ENCODE measurements at regions not wholly inside any gene's neighbourhood (a gene's known extent, or its start where the extent isn't known, plus 50 kb on each side); places are given as distances from the start of the nearest gene placed in this dataset.
"Not testable (repeated sequence)": the region's sequence is repeated elsewhere in the genome, so short reads cannot be mapped to it uniquely, and the experiment has no call there.

DNA sequence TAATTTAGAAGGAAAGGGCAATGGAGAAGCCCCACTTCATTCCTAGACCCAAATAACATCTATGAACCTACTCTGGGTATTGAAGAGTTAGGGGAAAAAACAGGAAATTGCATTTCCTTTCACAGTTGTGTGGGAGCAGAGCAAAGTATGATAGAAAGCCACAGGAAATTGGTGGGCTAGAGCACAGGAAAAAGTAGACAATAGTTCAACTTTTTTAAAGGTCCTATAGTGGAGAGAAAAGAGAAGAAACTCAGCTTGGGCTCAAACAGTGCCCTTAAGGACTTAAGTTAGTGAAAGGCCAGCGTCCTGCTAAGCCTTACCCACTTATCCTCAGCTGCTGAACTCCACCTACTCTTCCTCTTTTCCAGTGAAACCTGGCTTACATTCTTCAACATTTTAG is 258.1 kb downstream of the DPY19L2 start:
- DNase-seq (ENCODE audit: low spot score) = no peak

DNA sequence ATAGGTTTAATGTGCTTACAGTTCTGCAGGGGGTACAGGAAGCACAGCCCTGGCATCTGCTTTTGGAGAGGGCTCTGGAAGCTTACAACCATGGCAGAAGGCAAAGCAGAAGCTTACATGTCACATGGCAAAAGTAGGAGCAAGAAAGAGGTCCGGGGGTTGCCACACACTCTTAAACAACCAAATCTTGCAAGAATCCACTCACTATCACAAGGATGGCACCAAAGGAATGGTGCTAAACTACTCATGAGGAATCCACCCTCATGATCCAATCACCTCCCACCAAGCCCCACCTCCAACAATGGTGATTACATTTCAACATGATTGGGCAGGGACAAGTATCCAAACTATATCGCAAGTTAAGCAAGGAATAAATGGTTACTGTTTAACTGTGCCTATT is 255.8 kb upstream of the AVPR1A start:
- no peak for DNase-seq (ENCODE audit: low spot score)

DNA sequence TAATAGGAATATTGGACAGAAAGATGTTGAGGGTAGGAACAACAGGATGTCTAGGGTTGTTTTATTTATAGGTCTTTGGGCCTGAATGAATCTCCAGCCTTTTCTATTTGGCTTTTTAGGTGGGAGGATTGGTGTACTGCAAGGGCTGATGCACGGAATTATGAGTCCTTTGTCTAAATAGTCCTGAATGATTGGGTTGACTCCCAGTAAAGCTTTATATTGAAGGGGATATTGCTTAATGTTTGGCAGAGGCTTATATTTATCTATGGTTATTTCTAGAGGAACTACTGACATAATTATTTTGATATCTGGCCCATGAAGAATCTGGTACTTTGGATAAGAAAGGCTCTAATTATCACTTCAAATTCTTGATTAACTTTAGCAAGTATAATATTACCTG is 253.6 kb upstream of the AVPR1A start:
- no peak for DNase-seq (ENCODE audit: low spot score)

DNA sequence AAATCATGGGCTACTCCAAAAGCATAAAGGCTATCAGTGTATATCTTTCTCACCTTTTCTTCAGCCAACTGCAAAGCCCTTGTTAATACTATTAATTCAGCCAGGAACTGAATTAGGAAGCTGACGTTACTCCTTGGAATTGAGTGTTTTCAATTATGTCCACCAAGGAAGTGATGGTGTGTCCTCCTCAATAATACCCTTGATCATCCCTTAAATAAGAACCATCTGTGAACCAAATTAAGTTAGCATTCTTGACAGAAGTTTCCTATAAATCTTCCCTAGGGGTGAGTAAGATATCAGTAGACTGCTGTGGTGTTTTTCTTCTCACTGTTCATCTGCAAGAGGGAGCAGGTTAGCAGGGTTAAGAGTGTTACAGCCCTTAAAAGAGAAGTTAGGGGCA is 252.3 kb upstream of the AVPR1A start:
- DNase-seq (ENCODE audit: low spot score) = no peak

DNA sequence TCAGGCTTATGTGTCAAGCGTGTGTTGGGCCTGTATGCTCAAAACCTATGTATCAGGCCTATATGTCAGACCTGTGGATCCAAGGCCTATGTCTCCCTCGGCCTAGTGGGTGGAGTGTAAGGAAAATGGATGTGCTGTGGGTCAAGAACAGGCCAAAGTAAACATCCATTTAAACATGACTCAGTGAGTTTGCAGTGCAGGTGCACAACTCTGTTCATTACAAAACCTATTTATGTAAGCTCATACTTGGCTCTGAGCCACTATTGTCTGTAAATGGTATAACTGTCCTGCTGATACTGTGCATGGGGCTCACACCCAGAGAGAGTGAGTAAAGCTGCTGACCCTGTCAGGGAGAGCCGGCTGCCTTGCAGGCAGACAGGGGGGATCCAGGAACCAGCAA is 249.7 kb upstream of the AVPR1A start:
- no peak for DNase-seq (ENCODE audit: low spot score)

DNA sequence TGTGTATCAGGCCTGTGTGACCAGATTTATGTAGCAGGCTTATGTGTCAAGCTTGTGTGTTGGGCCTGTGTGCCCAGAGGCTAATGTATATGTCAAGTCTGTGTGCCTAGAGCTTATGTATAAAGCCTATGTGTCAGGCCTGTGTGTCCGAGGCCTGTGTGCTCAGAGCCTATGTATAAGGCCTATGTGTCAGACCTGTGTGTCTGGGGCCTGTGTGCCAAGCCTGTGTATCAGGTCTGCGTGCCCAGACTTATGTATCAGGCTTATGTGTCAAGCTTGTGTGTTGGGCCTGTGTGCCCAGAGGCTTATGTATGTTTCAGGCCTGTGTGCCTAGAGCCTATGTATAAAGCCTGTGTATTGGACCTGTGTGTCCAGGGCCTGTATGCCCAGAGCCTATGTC is 249.3 kb upstream of the AVPR1A start:
- DNase-seq (ENCODE audit: low spot score) = no peak

DNA sequence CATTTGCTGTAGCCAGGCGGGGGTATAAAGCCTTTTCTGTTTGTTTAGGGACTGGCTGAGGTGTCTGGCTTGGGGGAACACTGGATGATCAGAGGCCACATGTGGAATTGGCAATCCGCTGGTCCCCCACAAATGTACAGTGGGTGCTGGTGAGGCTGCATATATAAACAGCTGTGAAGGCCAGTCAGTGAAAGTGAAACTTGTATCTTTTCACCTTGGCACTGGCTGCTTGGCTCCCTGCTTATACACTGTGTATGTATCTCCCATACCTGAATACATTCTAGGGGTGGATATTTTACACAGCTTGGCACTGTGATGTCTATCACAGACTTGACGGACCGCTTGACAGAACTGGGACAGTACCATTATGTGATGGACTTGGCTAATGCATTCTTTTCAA is 246.8 kb upstream of the AVPR1A start:
- no peak for DNase-seq (ENCODE audit: low spot score)

DNA sequence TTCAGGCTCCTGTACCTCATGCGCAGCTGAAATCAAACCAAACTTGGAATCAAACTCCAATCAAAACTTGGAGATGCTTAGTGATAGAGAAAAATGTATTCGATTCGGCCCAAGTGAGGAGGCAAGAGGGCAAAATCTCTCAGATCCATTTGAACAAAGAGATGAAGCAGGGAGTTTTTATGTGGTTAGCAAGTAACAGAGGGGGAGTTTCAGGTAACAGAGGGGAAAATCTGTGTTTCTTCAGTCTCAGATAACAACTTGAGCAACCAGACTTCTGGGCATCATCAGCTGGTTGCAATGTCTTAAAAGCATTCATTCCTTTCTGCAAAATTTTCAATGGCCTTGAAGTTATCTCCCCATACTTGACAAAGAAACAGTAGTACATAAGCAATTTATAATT is 245.1 kb upstream of the AVPR1A start:
- no peak for DNase-seq (ENCODE audit: low spot score)

DNA sequence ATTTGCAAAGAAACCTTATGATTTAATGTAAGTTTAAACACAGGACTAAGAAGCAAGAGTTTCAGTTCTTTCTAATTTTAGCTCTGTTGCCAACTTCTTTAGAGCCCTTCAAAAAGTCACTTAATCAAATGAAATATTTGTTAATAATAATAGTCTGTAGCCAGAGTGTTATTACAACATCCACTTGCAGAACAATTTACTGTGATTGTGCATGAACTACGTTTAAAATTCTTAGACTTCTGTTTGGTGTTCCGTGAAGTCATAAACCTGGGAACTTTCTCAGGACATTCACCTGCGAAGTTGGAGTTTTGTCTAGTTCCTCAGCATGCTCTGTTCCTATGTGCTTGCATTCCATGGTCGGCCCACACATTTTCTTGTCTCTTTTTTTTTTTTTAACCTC is 244.0 kb upstream of the AVPR1A start:
- no peak for DNase-seq (ENCODE audit: low spot score)

DNA sequence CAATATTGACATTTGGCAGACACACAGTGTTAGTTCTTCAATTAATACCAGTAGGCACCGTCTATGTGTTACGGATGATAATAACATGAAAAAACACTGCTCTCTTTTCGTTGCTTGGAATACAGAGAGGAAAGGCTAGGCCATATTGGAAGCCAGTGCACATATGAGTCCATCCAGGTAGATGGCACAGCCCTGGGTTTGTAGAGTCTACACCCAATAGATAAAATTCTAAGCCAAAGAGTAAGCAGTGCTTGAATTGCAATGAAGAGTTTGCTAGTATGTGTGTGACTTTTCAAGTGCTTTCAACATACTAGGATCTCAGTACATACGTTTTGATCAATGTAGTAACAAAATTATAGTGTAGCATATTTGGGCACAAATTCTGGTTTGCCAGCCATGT is 243.3 kb upstream of the AVPR1A start:
- DNase-seq (ENCODE audit: low spot score) = no peak

DNA sequence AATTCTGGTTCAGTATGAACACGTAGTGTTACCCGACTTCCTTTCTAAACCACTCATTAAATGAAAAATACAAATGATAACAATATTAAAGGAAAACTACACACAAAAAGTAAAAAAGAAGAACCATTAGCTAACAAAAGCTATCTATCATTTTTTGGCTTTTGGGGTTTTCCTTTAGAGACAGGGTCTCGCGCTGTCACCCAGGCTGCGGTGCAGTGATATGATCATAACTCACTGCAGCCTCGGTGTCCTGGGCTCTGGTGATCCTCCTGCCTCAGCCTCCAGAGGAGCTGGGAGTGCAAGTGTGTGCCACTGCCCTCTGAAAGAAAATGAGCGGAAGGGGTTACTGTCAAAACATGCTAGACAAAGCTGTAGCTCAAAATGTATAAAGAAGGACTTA is 238.2 kb upstream of the AVPR1A start:
- DNase-seq (ENCODE audit: low spot score) = no peak

DNA sequence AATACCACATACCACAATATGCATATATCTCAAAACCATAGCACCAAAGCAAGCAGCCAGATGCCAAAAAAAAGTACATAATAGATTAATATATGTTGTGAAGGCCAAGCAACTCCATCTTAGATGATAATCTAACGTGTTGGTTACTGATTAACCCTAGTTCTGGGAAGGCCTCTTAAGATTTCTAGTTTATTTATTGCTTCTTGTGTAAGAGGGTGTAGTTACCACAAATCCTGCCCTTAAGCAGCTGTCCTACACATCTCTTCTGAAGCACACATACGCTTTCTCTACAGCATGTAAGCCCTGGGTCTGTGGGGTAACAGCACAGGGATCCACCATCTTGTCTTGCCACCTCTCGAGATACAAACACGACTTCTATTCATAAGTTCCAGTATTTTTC is 236.8 kb upstream of the AVPR1A start:
- no peak for DNase-seq (ENCODE audit: low spot score)

DNA sequence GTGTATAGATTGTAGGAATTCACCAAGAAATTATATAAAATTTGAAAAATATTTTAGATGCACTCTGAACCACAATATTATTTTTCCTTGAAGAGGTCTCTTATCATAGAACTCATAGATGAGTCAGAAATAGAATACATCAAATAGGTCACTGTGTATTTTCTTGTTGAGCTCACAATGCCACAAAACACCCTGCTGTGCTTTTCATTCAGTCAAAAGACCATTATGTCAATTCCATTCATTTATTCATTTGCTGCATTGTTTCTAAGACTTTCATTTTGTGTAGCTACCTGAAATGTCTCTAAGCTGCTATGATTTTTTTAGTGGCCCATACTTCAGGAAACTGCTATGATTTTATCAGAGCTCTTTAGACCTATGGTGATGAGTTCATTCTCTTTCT is 231.9 kb upstream of the AVPR1A start:
- DNase-seq (ENCODE audit: low spot score) = no peak

DNA sequence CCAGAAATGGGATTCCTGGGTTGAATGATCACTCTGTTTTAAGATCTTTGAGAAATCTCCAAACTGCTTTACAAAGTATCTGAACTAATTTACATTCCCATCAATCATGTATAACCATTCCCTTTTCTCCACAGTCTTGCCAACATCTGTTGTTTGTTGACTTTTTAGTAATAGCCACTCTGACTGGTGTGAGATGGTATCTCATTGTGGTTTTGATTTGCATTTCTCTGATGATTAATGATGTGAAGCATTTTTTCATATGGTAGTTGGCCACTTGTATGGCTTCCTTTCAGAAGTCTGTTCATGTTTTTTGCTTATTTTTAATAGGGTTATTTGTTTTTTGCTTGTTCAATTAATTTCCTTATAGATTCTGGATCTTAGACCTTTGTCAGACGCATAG is 211.8 kb upstream of the AVPR1A start:
- DNase-seq (ENCODE audit: low spot score) = no peak

DNA sequence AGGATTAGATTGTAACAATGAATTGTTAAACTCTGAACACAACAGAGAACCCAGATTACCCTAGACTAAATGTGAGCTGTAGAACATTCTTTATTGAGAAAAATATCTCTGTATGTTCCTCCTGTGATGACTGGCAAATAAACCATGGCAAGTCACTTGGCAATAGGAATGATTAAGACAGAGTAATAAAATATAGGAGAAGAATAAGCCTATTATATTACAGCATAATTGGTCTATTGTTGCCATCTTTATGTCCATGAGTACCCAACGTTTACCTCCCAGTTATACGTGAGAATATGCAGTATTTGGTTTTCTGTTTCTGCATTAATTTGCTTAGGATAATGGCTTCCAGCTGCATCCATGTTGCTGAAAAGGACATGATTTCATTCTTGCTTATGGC is 211.2 kb upstream of the AVPR1A start:
- no peak for DNase-seq (ENCODE audit: low spot score)

DNA sequence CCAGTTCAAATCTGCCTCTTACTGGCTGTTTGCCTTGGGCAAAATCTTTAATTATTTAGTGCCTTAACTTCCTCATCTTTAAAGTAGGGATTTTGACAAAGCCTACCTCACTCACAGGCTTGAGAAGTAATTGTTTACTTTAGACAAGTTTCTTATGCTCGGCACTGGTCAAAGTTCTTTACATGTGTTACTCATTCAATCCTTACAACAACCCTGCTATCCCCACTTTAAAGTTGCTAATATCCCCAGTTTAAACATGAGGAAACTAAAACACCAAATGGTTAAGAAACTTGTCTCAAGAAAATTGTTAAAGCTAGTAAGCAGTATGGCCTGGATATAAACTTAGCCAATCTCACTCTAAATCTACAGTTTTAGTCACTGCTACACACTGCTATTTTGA is 204.0 kb upstream of the AVPR1A start:
- no peak for DNase-seq (ENCODE audit: low spot score)

DNA sequence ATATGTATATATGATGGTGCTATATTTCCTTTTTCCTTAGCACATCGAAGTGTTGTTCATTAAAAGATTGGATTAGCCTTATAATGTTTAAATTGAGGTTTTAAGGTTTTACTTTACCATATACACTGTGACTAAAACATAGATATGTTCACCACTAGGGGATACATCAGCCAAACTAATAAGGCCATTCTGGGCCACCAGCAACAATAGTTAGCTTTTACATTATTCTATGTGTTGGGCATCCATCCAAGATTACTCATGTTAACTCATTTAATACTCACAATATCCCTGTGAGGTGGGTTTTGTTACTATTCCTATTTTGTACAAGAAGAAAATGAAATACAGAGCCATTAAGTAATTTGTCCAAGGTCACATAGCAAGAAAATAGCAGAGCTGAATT is 202.6 kb upstream of the AVPR1A start:
- DNase-seq (ENCODE audit: low spot score) = no peak

DNA sequence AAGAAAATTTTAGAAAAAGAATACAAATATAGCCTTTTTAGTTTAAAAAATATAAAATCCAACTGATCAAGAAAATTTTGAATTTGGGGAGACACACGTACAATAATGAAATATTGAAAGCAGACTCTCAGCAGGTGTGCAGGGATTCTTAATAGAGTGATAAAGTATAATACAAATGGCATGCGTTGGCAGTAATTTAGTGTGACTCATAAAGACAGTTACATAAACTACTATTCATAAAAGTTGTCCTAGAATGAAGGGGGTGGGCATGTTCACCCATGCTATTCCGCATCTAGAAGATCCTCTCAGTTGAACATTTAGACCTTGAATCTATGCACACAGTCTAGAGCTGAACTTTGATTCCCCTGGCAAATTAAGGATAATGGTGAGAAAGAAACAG is 200.4 kb upstream of the AVPR1A start:
- DNase-seq (ENCODE audit: low spot score) = no peak

DNA sequence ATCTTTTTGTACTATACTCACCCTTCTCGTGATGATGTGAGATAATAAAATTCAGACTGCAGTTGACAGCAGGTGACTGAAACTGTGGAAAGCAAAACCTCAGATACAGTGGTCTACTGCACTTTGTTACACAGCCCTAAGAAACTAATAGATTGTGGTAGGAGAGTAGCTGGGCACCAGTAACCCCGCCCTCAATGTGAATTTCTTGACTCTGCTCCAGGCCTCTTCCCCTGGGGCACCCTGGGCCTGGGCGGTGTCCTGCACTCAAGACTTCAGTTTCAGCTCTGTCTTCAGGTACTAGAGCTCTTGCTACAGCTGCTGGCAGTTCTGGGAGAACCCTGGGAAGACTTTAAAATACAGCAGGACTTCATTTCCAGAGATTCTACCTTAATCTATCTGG is 197.6 kb upstream of the AVPR1A start:
- no peak for DNase-seq (ENCODE audit: low spot score)

DNA sequence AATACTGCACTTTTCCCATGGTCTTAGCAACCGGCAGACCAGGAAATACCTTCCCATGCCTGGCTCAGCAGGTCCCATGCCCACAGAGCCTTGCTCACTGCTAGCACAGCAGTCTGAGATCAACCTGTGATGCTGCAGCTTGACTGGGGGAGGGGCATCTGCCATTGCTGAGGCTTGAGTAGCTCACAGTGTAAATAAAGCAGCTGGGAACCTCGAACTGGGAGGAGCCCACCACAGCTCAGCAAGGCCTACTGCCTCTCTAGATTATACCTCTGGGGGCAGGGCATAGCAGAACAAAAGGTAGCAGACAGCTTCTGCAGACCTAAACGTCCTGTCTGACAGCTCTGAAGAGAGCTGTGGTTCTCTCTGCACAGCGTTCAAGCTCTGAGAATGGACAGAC is 186.2 kb upstream of the AVPR1A start:
- not testable (repeated sequence) for DNase-seq (ENCODE audit: low spot score)

DNA sequence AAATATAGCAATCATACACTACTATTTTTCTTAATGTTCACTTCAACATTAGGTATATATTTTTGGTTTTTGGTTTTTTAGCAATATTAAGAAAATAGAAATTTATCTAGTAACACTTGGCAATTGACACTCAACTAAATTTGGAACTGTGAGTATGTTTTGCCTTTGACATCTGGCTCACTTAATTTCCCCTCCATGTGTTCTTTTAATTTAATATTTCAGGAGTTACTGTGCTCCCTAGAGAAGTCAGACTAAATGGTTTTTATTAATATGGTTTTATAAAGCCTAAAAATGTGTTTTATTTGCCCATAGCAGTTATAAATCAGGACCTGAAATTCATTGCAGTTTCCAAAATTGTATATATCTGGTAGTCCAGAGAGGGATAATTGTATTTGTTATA is 175.3 kb upstream of the AVPR1A start:
- no peak for DNase-seq (ENCODE audit: low spot score)

DNA sequence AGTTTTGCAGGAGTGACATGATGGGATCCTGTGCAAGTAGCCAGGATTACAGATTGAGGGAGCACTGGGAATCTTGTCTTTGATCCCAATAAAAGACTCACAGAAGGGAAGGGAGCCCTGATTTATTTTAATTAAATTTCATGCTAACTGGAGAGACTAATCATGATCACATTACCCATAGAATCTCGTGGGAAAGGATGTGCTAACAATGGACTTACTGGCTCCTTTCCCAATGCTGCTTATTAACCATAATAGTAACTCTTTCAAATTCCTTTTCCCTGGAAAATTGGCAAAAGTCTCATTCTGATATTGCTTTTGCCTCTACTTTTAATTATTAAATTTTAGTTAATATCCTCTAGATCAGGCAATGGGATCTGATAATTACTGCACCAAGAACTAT is 174.8 kb upstream of the AVPR1A start:
- no peak for DNase-seq (ENCODE audit: low spot score)

DNA sequence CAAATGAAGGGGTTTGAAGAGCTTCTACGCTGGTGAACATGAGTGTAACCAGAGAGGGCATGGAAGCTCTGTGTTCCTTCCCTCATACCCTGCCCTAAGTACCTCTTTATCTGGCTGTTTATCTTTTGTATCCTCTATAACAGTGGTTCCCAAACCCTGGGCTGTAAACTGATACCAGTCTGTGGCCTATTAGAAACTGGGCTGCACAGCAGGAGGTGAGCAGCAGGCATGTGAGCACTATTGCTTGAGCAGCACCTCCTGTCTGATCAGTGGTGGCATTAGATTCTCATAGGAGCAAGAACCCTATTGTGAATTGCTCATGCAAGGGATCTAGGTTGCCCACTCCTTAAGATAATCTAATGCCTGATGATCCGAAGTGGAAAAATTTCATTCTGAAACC is 172.9 kb upstream of the AVPR1A start:
- no peak for DNase-seq (ENCODE audit: low spot score)

DNA sequence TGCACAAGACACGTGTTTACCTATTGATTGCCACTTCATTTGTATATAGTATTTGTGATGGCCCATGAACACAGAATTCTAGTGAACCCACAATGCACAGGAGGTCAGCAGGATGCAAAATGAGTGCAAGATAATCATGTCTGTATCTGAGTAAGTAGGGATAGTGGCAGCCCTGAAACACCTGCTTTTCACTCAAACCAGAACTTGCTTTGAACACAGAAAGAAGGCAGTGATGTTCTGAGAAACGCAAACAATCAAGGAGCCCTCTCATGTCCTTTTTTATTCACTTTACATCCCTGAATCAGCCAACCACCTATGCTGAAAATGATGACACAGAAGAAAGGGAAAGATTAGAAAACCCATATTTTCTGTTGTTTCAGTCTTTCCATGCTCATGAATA is 170.4 kb upstream of the AVPR1A start:
- DNase-seq (ENCODE audit: low spot score) = no peak

DNA sequence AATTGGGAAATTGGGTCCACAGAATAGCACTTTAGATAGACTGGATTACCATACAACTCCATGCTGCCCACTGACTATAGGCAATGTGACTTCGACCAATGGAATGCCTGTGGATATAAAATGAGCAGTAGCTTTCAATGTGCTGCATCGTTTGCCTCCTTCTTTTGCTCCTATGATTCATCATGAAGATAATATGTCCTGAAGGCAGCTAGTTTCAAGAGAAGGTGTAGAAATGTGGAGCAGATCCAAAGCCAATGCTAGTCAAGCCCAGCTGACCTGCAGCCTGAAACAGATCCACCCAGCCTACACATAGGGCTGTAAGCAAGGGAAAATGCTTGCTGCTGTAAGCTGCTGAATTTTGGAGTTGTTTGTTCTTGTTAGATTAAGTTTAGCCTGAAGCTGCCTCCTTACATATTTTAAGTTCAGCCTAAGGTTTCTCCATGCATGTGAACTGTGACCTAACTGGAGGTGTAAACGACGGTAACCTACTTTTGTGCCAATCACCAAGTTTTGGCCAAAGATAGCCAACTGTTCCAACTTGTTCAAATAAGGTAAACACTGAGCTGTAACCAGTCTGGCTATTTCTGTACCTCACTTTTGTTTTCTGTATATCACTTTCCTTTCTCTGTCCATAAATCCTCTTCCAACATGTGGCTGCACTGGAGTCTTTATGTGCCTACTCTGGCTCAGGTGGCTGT is 169.1 kb upstream of the AVPR1A start:
- DNase-seq (ENCODE audit: low spot score) = no peak

All from hematopoietic multipotent progenitor cell treated with erythropoietin and hydrocortisone succinate and interleukin-3 and kit ligand, for 17 days (in vitro differentiated cells).